ENCODE measurements at regions not wholly inside any gene's neighbourhood (a gene's known extent, or its start where the extent isn't known, plus 50 kb on each side); places are given as distances from the start of the nearest gene placed in this dataset.

DNA sequence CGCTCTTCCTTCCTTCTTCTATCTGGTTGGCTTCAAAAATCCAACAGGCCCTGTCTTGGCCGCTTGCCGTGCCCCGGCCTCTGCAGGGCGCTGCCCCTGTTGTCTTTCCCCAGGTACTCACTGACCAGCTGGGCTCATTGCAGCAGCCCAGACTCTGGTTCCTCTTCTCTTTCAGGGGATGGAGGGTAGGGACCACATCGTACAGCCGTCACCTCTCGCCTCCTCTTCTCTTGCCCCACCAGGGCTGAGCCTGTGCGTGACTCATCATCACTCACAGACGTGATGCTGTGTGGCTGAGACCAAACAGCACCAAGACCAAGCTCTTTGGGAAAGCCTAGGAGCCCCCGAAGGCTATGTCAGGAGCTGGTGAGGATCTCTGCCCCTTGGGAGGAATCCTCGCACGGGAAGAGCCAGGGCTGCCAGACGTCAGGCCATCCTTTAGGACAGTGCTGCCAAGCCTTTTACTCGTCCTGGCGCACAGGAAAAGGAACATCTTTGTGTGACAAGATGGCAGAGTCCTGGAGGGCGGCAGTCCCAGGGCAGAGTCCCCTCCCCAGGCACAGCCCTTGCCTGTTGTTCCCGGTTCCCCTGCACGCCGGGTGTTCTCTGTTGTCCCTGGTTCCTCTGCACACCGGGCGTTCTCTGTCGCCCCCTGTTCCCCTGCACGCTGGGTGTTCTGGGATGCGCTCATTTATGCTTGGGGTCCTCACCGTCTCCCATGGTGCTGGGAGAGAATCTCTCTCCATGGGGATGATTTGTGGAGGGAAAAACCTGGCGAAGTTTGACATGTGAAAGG, 188.5 kb upstream of the SHH start:
- H3F3A ChIP-seq (ENCODE audit: insufficient read depth): no peaks in the 10 kb centered on the region
- H4K20me1 ChIP-seq (ENCODE audit: low read depth, low read length): no peaks in the 10 kb centered on the region
- H3K27ac ChIP-seq (ENCODE audit: low read depth, low read length): no peak overlapping the region
- no peaks in the 10 kb centered on the region for H3K27me3 ChIP-seq (ENCODE audit: low read length)
- H3K4me3 ChIP-seq (ENCODE audit: insufficient read depth, low read length, poor library complexity, severe bottlenecking): no peak overlapping the region
- no peaks in the 10 kb centered on the region for H3K36me3 ChIP-seq (ENCODE audit: low read length)
- no peaks in the 10 kb centered on the region for H3K79me2 ChIP-seq (ENCODE audit: insufficient read depth, low read length)
- H3K9ac ChIP-seq (ENCODE audit: low read length): no peak overlapping the region
- no peaks in the 10 kb centered on the region for H3K9me2 ChIP-seq (replicated peaks; ENCODE audit: insufficient read depth, low read length)
- TF ChIP-seq EZH2phosphoT487 (conservative IDR thresholded peaks at IDR 0.05; ENCODE audit: low read length): no peak
- TF ChIP-seq, protein P1, sequence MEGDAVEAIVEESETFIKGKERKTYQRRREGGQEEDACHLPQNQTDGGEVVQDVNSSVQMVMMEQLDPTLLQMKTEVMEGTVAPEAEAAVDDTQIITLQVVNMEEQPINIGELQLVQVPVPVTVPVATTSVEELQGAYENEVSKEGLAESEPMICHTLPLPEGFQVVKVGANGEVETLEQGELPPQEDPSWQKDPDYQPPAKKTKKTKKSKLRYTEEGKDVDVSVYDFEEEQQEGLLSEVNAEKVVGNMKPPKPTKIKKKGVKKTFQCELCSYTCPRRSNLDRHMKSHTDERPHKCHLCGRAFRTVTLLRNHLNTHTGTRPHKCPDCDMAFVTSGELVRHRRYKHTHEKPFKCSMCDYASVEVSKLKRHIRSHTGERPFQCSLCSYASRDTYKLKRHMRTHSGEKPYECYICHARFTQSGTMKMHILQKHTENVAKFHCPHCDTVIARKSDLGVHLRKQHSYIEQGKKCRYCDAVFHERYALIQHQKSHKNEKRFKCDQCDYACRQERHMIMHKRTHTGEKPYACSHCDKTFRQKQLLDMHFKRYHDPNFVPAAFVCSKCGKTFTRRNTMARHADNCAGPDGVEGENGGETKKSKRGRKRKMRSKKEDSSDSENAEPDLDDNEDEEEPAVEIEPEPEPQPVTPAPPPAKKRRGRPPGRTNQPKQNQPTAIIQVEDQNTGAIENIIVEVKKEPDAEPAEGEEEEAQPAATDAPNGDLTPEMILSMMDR (IDR thresholded peaks at IDR 0.05; ENCODE audit: insufficient read depth, low read length, poor library complexity, severe bottlenecking): no peak
- H2AFZ ChIP-seq (ENCODE audit: low read depth, low read length, severe bottlenecking): no peak overlapping the region
- no peaks in the 10 kb centered on the region for H3K9me3 ChIP-seq (ENCODE audit: insufficient read depth, low read length)
- no peak overlapping the region for H3K4me2 ChIP-seq (ENCODE audit: low read depth, low read length, poor library complexity, severe bottlenecking)

DNA sequence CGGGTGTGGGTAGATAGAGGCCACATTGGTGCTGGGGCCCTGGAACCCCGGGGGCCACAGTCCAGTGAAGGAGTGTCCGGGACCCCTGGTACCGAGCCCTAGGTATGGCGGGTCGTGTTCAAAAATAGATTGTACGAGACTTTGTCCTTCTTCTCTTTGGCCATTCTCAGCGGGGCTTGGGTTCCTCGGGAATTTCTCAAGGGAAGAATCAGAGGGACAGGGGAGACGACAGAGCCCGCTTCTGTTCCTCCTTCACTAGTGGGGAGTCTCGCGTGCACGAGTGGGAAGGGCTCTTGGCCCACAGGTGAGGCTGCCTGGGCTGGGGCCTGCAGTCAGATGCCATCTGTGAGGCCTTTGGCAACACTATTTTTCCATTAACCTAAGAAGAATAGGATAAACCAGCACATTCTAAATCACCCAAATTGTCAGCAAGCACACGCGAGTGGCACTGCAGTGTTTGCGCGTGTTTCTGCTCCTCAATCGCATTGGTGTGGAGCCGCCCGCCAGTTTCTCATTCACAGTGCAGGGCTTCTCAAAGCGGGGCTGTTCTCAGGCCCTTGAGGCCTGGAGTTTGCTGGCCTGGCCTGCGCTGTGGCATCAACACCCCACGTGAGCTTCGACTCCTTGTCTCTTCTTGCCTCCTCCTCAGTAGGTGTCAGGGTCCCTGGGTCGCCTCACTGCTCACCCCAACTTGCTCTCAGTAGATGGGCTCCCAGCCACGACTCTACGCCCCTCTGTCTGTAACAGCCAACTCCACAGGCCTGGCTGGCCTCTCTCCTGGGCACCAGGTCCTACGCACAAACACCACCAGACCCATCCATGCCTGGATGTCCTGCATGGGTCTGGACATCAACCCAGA, 187.6 kb upstream of the SHH start:
- no peaks in the 10 kb centered on the region for H3K36me3 ChIP-seq (ENCODE audit: low read length)
- no peak overlapping the region for H3K4me2 ChIP-seq (ENCODE audit: low read depth, low read length, poor library complexity, severe bottlenecking)
- no peak overlapping the region for H3K4me3 ChIP-seq (ENCODE audit: insufficient read depth, low read length, poor library complexity, severe bottlenecking)
- H2AFZ ChIP-seq (ENCODE audit: low read depth, low read length, severe bottlenecking): no peak overlapping the region
- H3K79me2 ChIP-seq (ENCODE audit: insufficient read depth, low read length): no peaks in the 10 kb centered on the region
- no peaks in the 10 kb centered on the region for H3K9me2 ChIP-seq (replicated peaks; ENCODE audit: insufficient read depth, low read length)
- no peaks in the 10 kb centered on the region for H4K20me1 ChIP-seq (ENCODE audit: low read depth, low read length)
- H3F3A ChIP-seq (ENCODE audit: insufficient read depth): no peaks in the 10 kb centered on the region
- H3K27ac ChIP-seq (ENCODE audit: low read depth, low read length): no peak overlapping the region
- TF ChIP-seq EZH2phosphoT487 (conservative IDR thresholded peaks at IDR 0.05; ENCODE audit: low read length): no peak
- TF ChIP-seq, protein P1 (IDR thresholded peaks at IDR 0.05; ENCODE audit: insufficient read depth, low read length, poor library complexity, severe bottlenecking): no peak
- H3K9me3 ChIP-seq (ENCODE audit: insufficient read depth, low read length): no peaks in the 10 kb centered on the region
- H3K9ac ChIP-seq (ENCODE audit: low read length): no peak overlapping the region
- no peaks in the 10 kb centered on the region for H3K27me3 ChIP-seq (ENCODE audit: low read length)

DNA sequence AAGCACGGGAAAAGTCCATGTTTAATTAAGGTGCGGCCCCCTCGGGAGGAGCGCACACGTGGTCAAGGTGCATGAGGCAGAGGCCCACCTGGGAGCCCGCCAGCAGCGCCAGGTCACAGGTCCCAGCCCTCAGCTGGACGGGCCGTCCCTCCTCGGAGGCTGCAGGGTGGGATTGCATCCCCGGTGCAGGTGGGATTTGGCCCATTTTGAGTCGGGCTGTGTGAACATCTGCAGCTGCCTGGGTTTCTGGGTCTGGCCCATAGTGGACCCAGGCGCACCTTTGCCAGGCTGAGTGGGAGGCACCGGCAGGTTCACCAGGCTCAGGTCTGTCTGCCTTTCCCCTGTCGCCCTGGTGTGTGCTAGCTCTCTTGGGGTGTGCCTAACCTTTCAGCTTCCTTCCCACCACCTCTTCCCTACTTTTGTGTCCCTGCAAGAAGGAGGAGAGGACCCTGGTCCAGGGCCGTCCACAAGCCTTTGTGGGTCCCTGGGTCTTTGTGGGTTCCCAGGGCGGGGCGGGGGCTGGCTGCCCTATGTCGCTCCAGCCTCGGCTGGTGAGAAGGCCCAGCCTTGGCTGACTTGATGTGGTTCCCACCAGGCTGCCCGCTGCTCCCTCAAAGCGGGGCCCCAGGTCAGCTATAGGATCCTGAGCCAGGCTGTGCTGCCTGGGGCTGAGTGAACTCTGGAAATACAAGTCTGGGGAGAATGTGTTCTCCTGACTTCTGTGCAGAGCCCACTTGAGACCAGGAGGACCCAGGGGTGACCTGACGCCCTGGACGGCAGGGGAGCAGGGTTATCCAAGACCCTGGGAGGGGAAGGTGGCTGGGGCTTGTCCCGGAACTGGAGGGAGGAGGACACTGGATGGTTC, 186.7 kb upstream of the SHH start:
- Histone ChIP-seq H4K20me1 (ENCODE audit: low read depth, low read length) (no peaks in the 10 kb centered on the region), H3K9me2 (replicated peaks; ENCODE audit: insufficient read depth, low read length) (no peaks in the 10 kb centered on the region), H3K27me3 (ENCODE audit: low read length) (no peaks in the 10 kb centered on the region), H3K79me2 (ENCODE audit: insufficient read depth, low read length) (no peaks in the 10 kb centered on the region), H3K9me3 (ENCODE audit: insufficient read depth, low read length) (no peaks in the 10 kb centered on the region), H3K4me2 (ENCODE audit: low read depth, low read length, poor library complexity, severe bottlenecking) (no peak overlapping the region), H3F3A (ENCODE audit: insufficient read depth) (no peaks in the 10 kb centered on the region), H3K27ac (ENCODE audit: low read depth, low read length) (no peak overlapping the region), H3K36me3 (ENCODE audit: low read length) (no peaks in the 10 kb centered on the region), H2AFZ (ENCODE audit: low read depth, low read length, severe bottlenecking) (no peak overlapping the region), H3K9ac (ENCODE audit: low read length) (no peak overlapping the region), H3K4me3 (ENCODE audit: insufficient read depth, low read length, poor library complexity, severe bottlenecking) (no peak overlapping the region)
- no peak for TF ChIP-seq EZH2phosphoT487 (conservative IDR thresholded peaks at IDR 0.05; ENCODE audit: low read length)
- TF ChIP-seq, protein P1 (IDR thresholded peaks at IDR 0.05; ENCODE audit: insufficient read depth, low read length, poor library complexity, severe bottlenecking): no peak
